ENCODE measurements at regions not wholly inside any gene's neighbourhood (a gene's known extent, or its start where the extent isn't known, plus 50 kb on each side); places are given as distances from the start of the nearest gene placed in this dataset.

GRCh38 chr13:99870541-99870940 is 101.0 kb downstream of the ZIC5 start:
- H3K36me3 ChIP-seq (ENCODE audit: insufficient read depth, low read length): no peaks in the 10 kb centered on the region
- no peak overlapping the region for H3K4me3 ChIP-seq (ENCODE audit: low read depth in 1 of 2, low read length in 2 of 2)
- no peaks in the 10 kb centered on the region for H3K79me2 ChIP-seq (ENCODE audit: insufficient read depth, low read length)
- no peak for DNase-seq
- H3K9me3 ChIP-seq (ENCODE audit: insufficient read depth, low read length, severe bottlenecking): no peaks in the 10 kb centered on the region
- no peak overlapping the region for H2AFZ ChIP-seq (ENCODE audit: low read depth, low read length)
- no peaks in the 10 kb centered on the region for H3K4me1 ChIP-seq (ENCODE audit: insufficient read depth, low read length)
- H4K20me1 ChIP-seq (ENCODE audit: insufficient read depth, low read length): no peaks in the 10 kb centered on the region
- H3K9ac ChIP-seq (ENCODE audit: low read depth, low read length): no peak overlapping the region
- TF ChIP-seq CTCF (IDR thresholded peaks at IDR 0.05; ENCODE audit: borderline replicate concordance, extremely low read depth, low read length, poor library complexity, severe bottlenecking) (no peak), EZH2 (IDR thresholded peaks at IDR 0.05; ENCODE audit: borderline replicate concordance, low read depth, low read length, severe bottlenecking) (no peak)
- no peak overlapping the region for H3K27ac ChIP-seq (ENCODE audit: low read length)
- no peak for ATAC-seq (ENCODE audit: insufficient read depth, low read depth)
- no peaks in the 10 kb centered on the region for H3K27me3 ChIP-seq (ENCODE audit: insufficient read depth, low read length, poor library complexity)
- no peak overlapping the region for H3K4me2 ChIP-seq (ENCODE audit: insufficient read depth, low read length)

- no peaks in the 10 kb centered on the region for H3K9me3 ChIP-seq (ENCODE audit: insufficient read depth, low read length, severe bottlenecking)
- H3K27me3 ChIP-seq (ENCODE audit: insufficient read depth, low read length, poor library complexity): no peaks in the 10 kb centered on the region
- no peak overlapping the region for H2AFZ ChIP-seq (ENCODE audit: low read depth, low read length)
- no peak overlapping the region for H3K27ac ChIP-seq (ENCODE audit: low read length)
- no peaks in the 10 kb centered on the region for H3K36me3 ChIP-seq (ENCODE audit: insufficient read depth, low read length)
- no peak for DNase-seq
- no peaks in the 10 kb centered on the region for H3K79me2 ChIP-seq (ENCODE audit: insufficient read depth, low read length)
- no peak overlapping the region for H3K4me3 ChIP-seq (ENCODE audit: low read depth in 1 of 2, low read length in 2 of 2)
- no peaks in the 10 kb centered on the region for H3K4me1 ChIP-seq (ENCODE audit: insufficient read depth, low read length)
- no peak overlapping the region for H3K9ac ChIP-seq (ENCODE audit: low read depth, low read length)
- no peaks in the 10 kb centered on the region for H4K20me1 ChIP-seq (ENCODE audit: insufficient read depth, low read length)
- ATAC-seq (ENCODE audit: insufficient read depth, low read depth): no peak
- H3K4me2 ChIP-seq (ENCODE audit: insufficient read depth, low read length): no peak overlapping the region
- no peak for TF ChIP-seq EZH2 (IDR thresholded peaks at IDR 0.05; ENCODE audit: borderline replicate concordance, low read depth, low read length, severe bottlenecking)
- no peak for TF ChIP-seq CTCF (IDR thresholded peaks at IDR 0.05; ENCODE audit: borderline replicate concordance, extremely low read depth, low read length, poor library complexity, severe bottlenecking)
These were observed 101.7 kb downstream of the ZIC5 start for GRCh38 chr13:99869830-99870229.

GRCh38 chr13:99868767-99869166 is 102.8 kb downstream of the ZIC5 start:
- Histone ChIP-seq H3K4me2 (ENCODE audit: insufficient read depth, low read length) (no peak overlapping the region), H3K9ac (ENCODE audit: low read depth, low read length) (no peak overlapping the region), H3K27ac (ENCODE audit: low read length) (no peak overlapping the region), H3K79me2 (ENCODE audit: insufficient read depth, low read length) (no peaks in the 10 kb centered on the region), H4K20me1 (ENCODE audit: insufficient read depth, low read length) (no peaks in the 10 kb centered on the region), H3K27me3 (ENCODE audit: insufficient read depth, low read length, poor library complexity) (no peaks in the 10 kb centered on the region), H3K4me1 (ENCODE audit: insufficient read depth, low read length) (no peaks in the 10 kb centered on the region), H3K4me3 (ENCODE audit: low read depth in 1 of 2, low read length in 2 of 2) (no peak overlapping the region), H3K36me3 (ENCODE audit: insufficient read depth, low read length) (no peaks in the 10 kb centered on the region), H2AFZ (ENCODE audit: low read depth, low read length) (no peak overlapping the region), H3K9me3 (ENCODE audit: insufficient read depth, low read length, severe bottlenecking) (no peaks in the 10 kb centered on the region)
- no peak for TF ChIP-seq EZH2 (IDR thresholded peaks at IDR 0.05; ENCODE audit: borderline replicate concordance, low read depth, low read length, severe bottlenecking)
- no peak for TF ChIP-seq CTCF (IDR thresholded peaks at IDR 0.05; ENCODE audit: borderline replicate concordance, extremely low read depth, low read length, poor library complexity, severe bottlenecking)
- ATAC-seq (ENCODE audit: insufficient read depth, low read depth): no peak
- no peak for DNase-seq
